GM12878 (cell line): ENCODE measurements at regions not wholly inside any gene's neighbourhood (a gene's known extent, or its start where the extent isn't known, plus 50 kb on each side); places are given as distances from the start of the nearest gene placed in this dataset.

Experiments
- ATAC-seq: fragments of 200-7000 bp; cut with Tn5 transposase; 3 replicates; pipeline ENCODE4 v1.9.1; 2020; ENCODE audit warnings: mild to moderate bottlenecking, moderate library complexity
- BruUV-seq: library from RNA; stranded (reverse); fragments of 400-500 nt; replicated peaks from 2 replicates; lab custom pipeline; 2021; lab: Mats Ljungman, UMichigan
- CTCF ChIA-PET: fragments of 300-600 bp; sonication (Branson Sonifier 250); formaldehyde crosslinking; extraction: SDS; loops from one replicate; lab custom pipeline; 2021; ENCODE audit warnings: inconsistent platforms; lab: Yijun Ruan, JAX
- POLR2A ChIA-PET: fragments of 350-600 bp; formaldehyde crosslinking; extraction: SDS; loops from one replicate; lab custom pipeline; 2021; ENCODE audit warnings: inconsistent platforms; lab: Charles Lee
- RAD21 ChIA-PET: fragments of 300-600 bp; sonication (Branson Sonifier 250); formaldehyde crosslinking; loops from one replicate; lab custom pipeline; 2023; ENCODE audit warnings: antibody characterized with exemption; ENCODE audit not compliant: unreplicated experiment; lab: Charles Lee
- SMC1A ChIA-PET: fragments of 300-600 bp; sonication (Branson Sonifier 250); formaldehyde crosslinking; loops from one replicate; lab custom pipeline; 2023; ENCODE audit not compliant: unreplicated experiment, uncharacterized antibody; lab: Charles Lee
- DNase-seq: peaks from one replicate; pipeline ENCODE4 v3.0.0-alpha.2; 2011; ENCODE audit warnings: low read depth, low spot score
- FAIRE-seq: peaks from 3 replicates; lab custom pipeline; 2011; peaks lifted over from hg19 to GRCh38; lab: Jason Lieb, UNC
- H2AFZ ChIP-seq: 2 replicates; pipeline ENCODE4 v1.6.0; 2011; ENCODE audit warnings: low read depth, low read length, control low read depth; ENCODE audit not compliant: control insufficient read depth
- H3K27ac ChIP-seq: 2 replicates; pipeline ENCODE4 v1.5.1; 2011; ENCODE audit warnings: control low read depth; ENCODE audit not compliant: control insufficient read depth, insufficient read depth
- H3K27me3 ChIP-seq, 2 experiments: replicated peaks in 1 of 2; 2 replicates each; pipeline versions ENCODE4 v1.6.0 to v1.6.1; 2011; ENCODE audit warnings: low read length in 1 of 2; ENCODE audit not compliant: control insufficient read depth in 2 of 2, insufficient read depth in 2 of 2
- H3K36me3 ChIP-seq, 2 experiments: 2 replicates each; pipeline ENCODE4 v1.5.1; 2011; ENCODE audit warnings: low read length in 1 of 2; ENCODE audit not compliant: control insufficient read depth in 2 of 2, insufficient read depth in 2 of 2
- H3K4me1 ChIP-seq: 2 replicates; pipeline ENCODE4 v1.6.1; 2011; ENCODE audit warnings: mild to moderate bottlenecking, low read length, moderate library complexity, mixed read lengths; ENCODE audit not compliant: control insufficient read depth, insufficient read depth
- H3K4me2 ChIP-seq: 2 replicates; pipeline ENCODE4 v1.6.0; 2011; ENCODE audit warnings: control low read depth; ENCODE audit not compliant: control insufficient read depth, insufficient read depth
- H3K4me3 ChIP-seq: fragments of 200-600 bp; sonication (generic); 2 replicates; pipeline ENCODE4 v1.5.1; 2016
- H3K79me2 ChIP-seq: 2 replicates; pipeline ENCODE4 v1.6.0; 2011; ENCODE audit warnings: low read length; ENCODE audit not compliant: control insufficient read depth, insufficient read depth
- H3K9ac ChIP-seq: 2 replicates; pipeline ENCODE4 v1.8.0; 2011; ENCODE audit warnings: low read length, control low read depth, mixed read lengths; ENCODE audit not compliant: control insufficient read depth, insufficient read depth
- H3K9me3 ChIP-seq: replicated peaks from 3 replicates; pipeline ENCODE4 v1.5.1; 2011; ENCODE audit warnings: mild to moderate bottlenecking, low read length; ENCODE audit not compliant: control insufficient read depth, insufficient read depth
- H4K20me1 ChIP-seq: 2 replicates; pipeline ENCODE4 v1.6.0; 2011; ENCODE audit not compliant: control insufficient read depth, insufficient read depth
- ATF7 ChIP-seq: fragments of 450-650 bp; IDR thresholded peaks from 2 replicates; pipeline ENCODE4 v1.6.1; 2016; ENCODE audit warnings: low read depth, mild to moderate bottlenecking
- BHLHE40 ChIP-seq, 2 experiments: fragments of 450-650 bp in 1 of 2; IDR thresholded peaks; 2 replicates each; pipeline ENCODE4 v1.6.1; 2011 to 2017; ENCODE audit warnings: low read depth in 2 of 2, borderline replicate concordance in 1 of 2, improper control_type of control experiment in 1 of 2, low read length in 1 of 2, mild to moderate bottlenecking in 1 of 2
- CREB1 ChIP-seq: IDR thresholded peaks from 2 replicates; pipeline ENCODE4 v1.6.1; 2012; ENCODE audit warnings: low read depth, mild to moderate bottlenecking, inconsistent platforms
- DPF2 ChIP-seq: fragments of 450-650 bp; IDR thresholded peaks from 2 replicates; pipeline ENCODE4 v1.6.1; 2017; ENCODE audit warnings: mild to moderate bottlenecking
- PBX3 ChIP-seq: IDR thresholded peaks from 2 replicates; pipeline ENCODE4 v1.6.1; 2011; ENCODE audit warnings: mild to moderate bottlenecking, low read depth, low read length, moderate library complexity; ENCODE audit not compliant: insufficient replicate concordance
- POLR2A ChIP-seq: IDR thresholded peaks from 2 replicates; pipeline ENCODE4 v1.6.1; 2011; ENCODE audit warnings: low read depth, mild to moderate bottlenecking, low read length
- RB1 ChIP-seq: fragments of 450-650 bp; formaldehyde crosslinking; IDR thresholded peaks from 2 replicates; pipeline ENCODE4 v1.6.1; 2017; ENCODE audit warnings: mild to moderate bottlenecking, borderline replicate concordance
- RELB ChIP-seq: fragments of 450-650 bp; IDR thresholded peaks from 2 replicates; pipeline ENCODE4 v1.6.1; 2017; ENCODE audit warnings: low read depth, mild to moderate bottlenecking, moderate library complexity
- ZNF687 ChIP-seq: fragments of 450-650 bp; IDR thresholded peaks from 2 replicates; pipeline ENCODE4 v1.6.1; 2017; ENCODE audit warnings: mild to moderate bottlenecking, moderate library complexity
- WGBS: methylation state at CpG from one replicate; pipeline ENCODE4 v1.1.6; 2016; ENCODE audit warnings: low lambda C conversion rate; ENCODE audit not compliant: insufficient replicate concordance, insufficient coverage; ENCODE audit errors: missing lambda C conversion rate; 5-methylcytosine and 5-hydroxymethylcytosine counted together
- in situ Hi-C: fragments of 300-500 bp; cut with MboI; formaldehyde crosslinking; loops from 9 replicates; pipeline ENCODE4 v1.14.3; 2018; ENCODE audit warnings: mixed read lengths
- intact Hi-C: fragments of 100-400 bp; cut with micrococcal nuclease; formaldehyde crosslinking; loops from one replicate; pipeline ENCODE4 v1.14.2; 2022; ENCODE audit not compliant: unreplicated experiment

- no peak for TF ChIP-seq ZNF687
- peak in 1 of 2 experiments; percentile 20; a peak in 1 of 4 replicates for TF ChIP-seq BHLHE40 (IDR thresholded peaks at IDR 0.05; ENCODE audit: borderline replicate concordance in 1 of 2, low read depth in 2 of 2, low read length in 1 of 2)
- TF ChIP-seq, all 136 proteins: peak for 12
Measured at GRCh38 chr17:77456951-77457548, 316.3 kb downstream of the SEC14L1 start (continued).

- H3K27ac ChIP-seq: peak overlapping the region; percentile 99
- peak overlapping the region; percentile 94 for H3K4me3 ChIP-seq
- TF ChIP-seq RELB: peak; percentile 20; the same call in 1 of the 2 replicates
- TF ChIP-seq CREB1: peak; percentile 41; the same call in 1 of the 2 replicates
- TF ChIP-seq PBX3: no peak
- TF ChIP-seq RB1: no peak
- TF ChIP-seq DPF2: peak; percentile 20; the same call in 1 of the 2 replicates
- TF ChIP-seq ATF7: 0 out of 2 replicates have a peak, but pooled peaks have one; percentile 20
- 0 out of 2 replicates have a peak, but pooled peaks have one; percentile 12 for TF ChIP-seq POLR2A
- intact Hi-C loops: no loop called here
- in situ Hi-C loops: loop anchor here (10.0 to 25.0 kb wide), 2 partner anchors 697 to 1195 kb away; partner anchors contain the start of gene UBALD2
- H3K9ac ChIP-seq: peak overlapping the region; percentile 86
- H3K36me3 ChIP-seq: peaks cover 8 to 9% of the 10 kb centered on the region in 2 experiments; a peak in 3 of 4 replicates
- peak overlapping the region; percentile 98 for H3K4me2 ChIP-seq
- no peak for DNase-seq
- H4K20me1 ChIP-seq: no peaks in the 10 kb centered on the region
- peaks cover 73% of the 10 kb centered on the region for H3K4me1 ChIP-seq
- POLR2A ChIA-PET: interaction anchor here (1.3 to 6.6 kb wide), 4 partner anchors 10 to 17 kb away, joined by 5 to 47 read pairs (median 8); no protein-coding TSS in a partner anchor
- ATAC-seq: no peak
- CTCF ChIA-PET: interaction anchor here (0.6 to 3.1 kb wide), 3 partner anchors 19 to 28 kb away, joined by 3 to 12 read pairs (median 3); no protein-coding TSS in a partner anchor
- H3K27me3 ChIP-seq: no peaks in the 10 kb centered on the region
- H2AFZ ChIP-seq: no peak overlapping the region
- BruUV-seq: no TSS peak
- SMC1A ChIA-PET: interaction anchor here (0.9 to 9.1 kb wide), 5 partner anchors 13 to 28 kb away, joined by 4 to 96 read pairs (median 15); no protein-coding TSS in a partner anchor
- no peak for FAIRE-seq
- H3K79me2 ChIP-seq: peaks cover 94% of the 10 kb centered on the region
- WGBS: 38% methylated on average over 14 of the region's 14 CpGs
- no peaks in the 10 kb centered on the region for H3K9me3 ChIP-seq
- RAD21 ChIA-PET: interaction anchor here (4.4 to 6.9 kb wide), 3 partner anchors 13 to 18 kb away, joined by 31 to 63 read pairs (median 62); no protein-coding TSS in a partner anchor
Measured at GRCh38 chr17:77457572-77458201, 316.9 kb downstream of the SEC14L1 start.
